HFFc6 (cell line): ENCODE measurements at regions not wholly inside any gene's neighbourhood (a gene's known extent, or its start where the extent isn't known, plus 50 kb on each side); places are given as distances from the start of the nearest gene placed in this dataset.
A peak's percentile ranks its signal among the peaks of the same experiment; 100 is the strongest.

ENCODE experiments used
- DNase-seq: peaks from one replicate; pipeline ENCODE4 v3.0.0-alpha.2; 2018
- H3K27ac Mint-ChIP-seq: 2 replicates; pipeline ENCODE4 v1.8.0; 2020; ENCODE audit warnings: mild to moderate bottlenecking, mixed read lengths
- H3K27me3 Mint-ChIP-seq: 2 replicates; pipeline ENCODE4 v1.8.0; 2021; ENCODE audit warnings: mild to moderate bottlenecking, moderate library complexity, mixed read lengths; ENCODE audit not compliant: insufficient read depth
- H3K36me3 Mint-ChIP-seq: 2 replicates; pipeline ENCODE4 v1.8.0; 2021; ENCODE audit warnings: low read depth, mixed read lengths
- H3K4me1 Mint-ChIP-seq: 2 replicates; pipeline ENCODE4 v1.8.0; 2020; ENCODE audit warnings: low read depth, mixed read lengths
- H3K4me3 Mint-ChIP-seq: 2 replicates; pipeline ENCODE4 v1.8.0; 2020; ENCODE audit warnings: mild to moderate bottlenecking, moderate library complexity, mixed read lengths
- H3K9me3 Mint-ChIP-seq: 2 replicates; pipeline ENCODE4 v1.8.0; 2020; ENCODE audit warnings: mild to moderate bottlenecking, mixed read lengths
- TF ChIP-seq, protein P1 (sequence below): fragments of 200-600 bp; sonication (generic); IDR thresholded peaks from 2 replicates; pipeline ENCODE4 v1.5.0; 2021; ENCODE audit warnings: antibody characterized with exemption, mild to moderate bottlenecking

DNA sequence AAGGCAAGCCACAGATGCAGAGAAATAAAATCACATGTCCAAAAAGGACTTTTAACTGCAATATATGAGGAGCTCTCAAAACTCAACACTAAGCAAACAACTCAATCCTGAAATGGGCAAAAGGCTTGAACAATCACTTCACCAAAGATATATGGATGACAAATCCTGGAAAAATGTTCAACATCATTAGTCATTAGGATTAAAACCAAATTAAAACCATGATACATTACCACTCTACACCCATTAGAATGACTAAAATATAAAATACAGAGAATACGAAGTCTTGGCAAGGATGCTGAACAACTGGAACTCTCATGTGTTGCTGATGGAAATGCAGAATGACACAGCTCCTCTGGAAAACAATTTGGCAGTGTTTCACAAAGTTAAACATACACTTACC lies 277.4 kb downstream of the TLE1 start:
- peak overlapping the region; percentile 64 for H3K27ac Mint-ChIP-seq
- H3K36me3 Mint-ChIP-seq: peaks cover 4% of the 10 kb centered on the region; the same call in 1 of the 2 replicates
- DNase-seq: peak; percentile 70
- H3K4me3 Mint-ChIP-seq: no peak overlapping the region; the same call in 1 of the 2 replicates
- H3K27me3 Mint-ChIP-seq: no peaks in the 10 kb centered on the region
- peaks cover 74% of the 10 kb centered on the region for H3K4me1 Mint-ChIP-seq
- H3K9me3 Mint-ChIP-seq: no peaks in the 10 kb centered on the region; the same call in 1 of the 2 replicates
- TF ChIP-seq, protein P1, sequence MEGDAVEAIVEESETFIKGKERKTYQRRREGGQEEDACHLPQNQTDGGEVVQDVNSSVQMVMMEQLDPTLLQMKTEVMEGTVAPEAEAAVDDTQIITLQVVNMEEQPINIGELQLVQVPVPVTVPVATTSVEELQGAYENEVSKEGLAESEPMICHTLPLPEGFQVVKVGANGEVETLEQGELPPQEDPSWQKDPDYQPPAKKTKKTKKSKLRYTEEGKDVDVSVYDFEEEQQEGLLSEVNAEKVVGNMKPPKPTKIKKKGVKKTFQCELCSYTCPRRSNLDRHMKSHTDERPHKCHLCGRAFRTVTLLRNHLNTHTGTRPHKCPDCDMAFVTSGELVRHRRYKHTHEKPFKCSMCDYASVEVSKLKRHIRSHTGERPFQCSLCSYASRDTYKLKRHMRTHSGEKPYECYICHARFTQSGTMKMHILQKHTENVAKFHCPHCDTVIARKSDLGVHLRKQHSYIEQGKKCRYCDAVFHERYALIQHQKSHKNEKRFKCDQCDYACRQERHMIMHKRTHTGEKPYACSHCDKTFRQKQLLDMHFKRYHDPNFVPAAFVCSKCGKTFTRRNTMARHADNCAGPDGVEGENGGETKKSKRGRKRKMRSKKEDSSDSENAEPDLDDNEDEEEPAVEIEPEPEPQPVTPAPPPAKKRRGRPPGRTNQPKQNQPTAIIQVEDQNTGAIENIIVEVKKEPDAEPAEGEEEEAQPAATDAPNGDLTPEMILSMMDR: no peak

GRCh38 chr9:81410201-81410600 lies 279.1 kb downstream of the TLE1 start:
- Mint-ChIP-seq H3K27ac (peak overlapping the region; percentile 89), H3K9me3 (no peaks in the 10 kb centered on the region; the same call in 1 of the 2 replicates), H3K4me1 (peaks cover 56% of the 10 kb centered on the region), H3K36me3 (peaks cover 4% of the 10 kb centered on the region; the same call in 1 of the 2 replicates), H3K27me3 (no peaks in the 10 kb centered on the region), H3K4me3 (peak overlapping the region; percentile 82)
- TF ChIP-seq, protein P1: peak; percentile 37; the same call in 1 of the 2 replicates
- peak; percentile 86 for DNase-seq

DNA sequence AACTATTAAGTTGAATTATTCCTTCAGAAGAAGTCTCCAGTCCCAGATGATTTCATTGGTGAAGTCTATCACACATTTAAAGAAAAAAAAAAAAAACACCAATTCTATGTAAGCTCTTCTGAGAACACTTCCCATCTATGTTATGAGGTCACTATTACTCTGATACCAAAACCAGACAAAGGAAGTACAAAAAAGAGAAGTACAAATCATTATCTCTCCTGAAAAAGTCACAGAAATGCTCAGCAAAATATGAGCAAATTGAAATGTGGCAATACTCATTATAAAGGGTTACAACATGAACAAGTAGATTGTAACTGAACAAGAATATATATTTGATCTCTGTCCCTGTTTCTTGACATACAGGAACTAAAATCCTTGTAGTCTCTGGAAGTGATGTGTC lies 280.4 kb downstream of the TLE1 start:
- peaks cover 4% of the 10 kb centered on the region; the same call in 1 of the 2 replicates for H3K36me3 Mint-ChIP-seq
- no peak for DNase-seq
- peaks cover 45% of the 10 kb centered on the region for H3K4me1 Mint-ChIP-seq
- TF ChIP-seq, protein P1: no peak
- no peak overlapping the region for H3K4me3 Mint-ChIP-seq
- H3K9me3 Mint-ChIP-seq: no peaks in the 10 kb centered on the region; the same call in 1 of the 2 replicates
- no peaks in the 10 kb centered on the region for H3K27me3 Mint-ChIP-seq
- no peak overlapping the region for H3K27ac Mint-ChIP-seq

DNA sequence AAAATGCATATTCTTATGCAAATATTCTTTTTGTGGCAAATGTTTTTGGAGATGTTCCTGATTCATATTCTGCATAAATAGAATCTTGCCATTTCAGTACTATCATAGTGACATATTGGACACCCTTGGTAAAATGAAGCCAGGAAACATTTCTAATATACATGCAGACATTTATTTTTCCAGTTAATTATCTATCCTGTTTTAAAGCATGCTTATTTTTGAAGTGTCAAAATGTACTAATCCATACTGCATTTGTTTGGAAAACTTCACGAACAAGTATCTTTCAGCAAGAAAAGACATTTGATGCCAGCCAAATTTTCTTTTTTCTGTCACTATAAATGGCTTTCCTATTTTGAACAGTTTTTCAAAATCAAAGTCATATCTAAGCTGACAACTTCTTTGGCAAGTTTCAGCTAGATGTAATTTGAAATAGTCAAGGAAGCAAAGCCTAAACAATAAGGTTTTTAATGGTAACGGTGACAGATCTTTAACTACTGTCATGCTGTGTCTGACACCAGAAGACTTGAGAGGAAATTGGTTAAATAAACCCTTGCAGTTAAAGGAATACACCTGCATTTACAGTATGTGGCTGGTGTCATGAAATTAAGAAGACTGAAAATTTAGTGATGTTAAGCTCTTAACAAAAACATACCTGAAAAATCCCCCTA lies 284.3 kb downstream of the TLE1 start:
- no peak for DNase-seq
- Mint-ChIP-seq H3K9me3 (no peaks in the 10 kb centered on the region), H3K4me3 (no peak overlapping the region), H3K27ac (no peak overlapping the region), H3K27me3 (peaks cover 1% of the 10 kb centered on the region; the same call in 1 of the 2 replicates), H3K36me3 (no peaks in the 10 kb centered on the region), H3K4me1 (peaks cover 15% of the 10 kb centered on the region)
- TF ChIP-seq, protein P1: no peak

DNA sequence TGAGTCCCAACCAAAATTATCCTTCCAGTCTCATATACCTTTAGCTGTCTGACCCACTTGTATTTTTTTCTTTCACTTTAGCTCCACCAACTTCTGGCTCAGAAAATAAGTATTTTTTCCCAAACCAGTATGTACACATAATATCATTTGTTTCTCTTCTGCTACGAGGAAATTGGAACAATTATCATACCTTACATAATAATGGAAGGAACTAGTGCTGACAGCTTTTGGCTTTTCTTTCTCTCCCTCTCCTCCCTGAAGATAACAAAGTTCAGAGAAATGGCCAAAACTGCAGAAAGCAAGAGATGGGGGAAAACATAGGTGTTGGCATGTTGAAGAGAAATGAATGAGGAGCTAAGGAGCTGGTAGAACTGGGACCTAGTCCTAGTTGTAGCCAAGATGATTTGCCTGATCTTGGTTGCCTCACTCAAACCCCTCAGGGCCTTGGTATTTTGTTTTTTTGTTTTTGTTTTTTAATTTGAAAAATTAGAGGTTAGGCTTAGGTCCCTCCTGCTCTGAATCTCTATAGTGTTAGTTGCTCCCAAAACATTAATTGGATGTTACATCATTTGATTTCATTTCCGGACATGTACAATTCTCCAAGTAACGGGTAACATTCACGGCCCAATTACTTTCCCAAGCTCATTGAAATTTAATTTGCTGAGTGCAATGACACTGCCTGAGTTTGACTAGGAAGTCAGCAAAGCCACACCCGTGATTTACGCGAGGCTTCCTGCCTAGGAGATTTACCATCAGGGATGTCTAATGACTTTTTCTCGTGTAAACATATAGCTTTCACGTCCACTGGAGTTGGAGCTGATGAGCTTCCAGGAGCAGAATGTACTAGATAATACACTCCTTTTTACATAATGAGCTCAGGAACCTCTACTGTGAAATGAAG lies 291.6 kb downstream of the TLE1 start:
- TF ChIP-seq, protein P1: no peak
- DNase-seq: no peak

More for the DNA sequence above, 291.6 kb downstream of the TLE1 start:
- Mint-ChIP-seq H3K4me1 (peaks cover 12% of the 10 kb centered on the region), H3K27me3 (peaks cover 1% of the 10 kb centered on the region), H3K27ac (no peak overlapping the region), H3K4me3 (no peak overlapping the region), H3K9me3 (no peaks in the 10 kb centered on the region), H3K36me3 (peaks cover 4% of the 10 kb centered on the region; the same call in 1 of the 2 replicates)
